GM21360 (cell line): ENCODE measurements at regions not wholly inside any gene's neighbourhood (a gene's known extent, or its start where the extent isn't known, plus 50 kb on each side); places are given as distances from the start of the nearest gene placed in this dataset.

Source experiments
- ATAC-seq: cut with Tn5 transposase; IDR thresholded peaks from one replicate; pipeline ENCODE4 v1.9.1; 2021; ENCODE audit warnings: mild to moderate bottlenecking, moderate library complexity; ENCODE audit not compliant: unreplicated experiment

DNA sequence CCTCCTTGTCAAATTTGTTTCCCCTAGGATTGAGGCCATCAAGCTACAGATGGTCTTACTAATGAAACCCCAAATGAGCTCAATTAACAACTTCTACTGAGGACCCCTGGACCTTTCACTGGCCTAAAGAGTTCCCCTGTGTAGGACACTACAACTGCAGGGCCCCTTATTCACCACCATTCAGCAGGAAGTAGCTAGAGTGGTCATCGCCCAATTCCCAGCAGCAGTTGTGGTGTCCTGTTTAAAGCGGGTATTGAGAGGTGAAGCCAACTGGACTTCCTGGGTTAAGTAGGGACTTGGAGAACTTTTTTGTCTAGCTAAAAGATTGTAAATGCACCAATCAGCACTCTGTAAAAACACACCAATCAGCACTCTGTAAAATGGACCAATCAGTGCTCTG lies 1466.9 kb downstream of the KCNT2 start:
- ATAC-seq, result no peak

DNA sequence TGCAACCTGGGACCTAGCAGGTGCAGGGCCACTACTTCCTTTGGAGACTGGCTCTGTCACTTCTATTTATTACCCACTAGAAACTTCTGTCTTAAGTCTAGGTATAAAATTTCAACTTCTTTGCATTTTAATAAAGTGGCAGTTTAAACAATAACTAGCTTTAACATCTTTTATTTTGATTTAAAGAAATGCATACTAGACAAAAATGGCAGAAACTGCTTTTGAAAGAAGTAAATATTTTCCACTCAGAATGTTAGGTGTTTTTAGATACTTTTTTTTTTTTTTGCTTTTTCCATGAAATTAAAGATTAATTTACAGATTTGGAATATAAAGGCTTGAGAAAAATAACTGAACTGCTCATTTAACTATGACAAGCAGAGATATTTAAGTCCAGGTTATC lies 1477.6 kb downstream of the KCNT2 start:
- no peak for ATAC-seq

DNA sequence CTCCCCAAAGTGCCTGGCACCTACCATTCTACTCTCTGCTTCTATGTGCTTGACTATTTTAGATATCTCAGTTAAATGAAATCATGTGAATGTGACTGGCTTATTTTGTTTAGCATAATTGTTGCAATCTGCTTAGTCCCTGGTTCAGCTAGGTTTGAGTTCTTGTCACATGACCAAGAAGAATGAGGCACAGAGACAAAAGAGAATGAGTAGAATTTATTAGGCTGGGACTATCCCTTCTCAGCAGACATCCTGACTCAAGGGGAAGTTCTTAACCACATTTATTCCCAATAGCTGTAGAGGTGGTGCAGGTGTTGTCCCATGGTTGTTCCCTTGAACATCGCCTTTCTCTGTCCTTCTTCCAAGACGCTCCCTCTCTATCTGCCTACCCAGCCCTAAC lies 1485.7 kb downstream of the KCNT2 start:
- no peak for ATAC-seq

DNA sequence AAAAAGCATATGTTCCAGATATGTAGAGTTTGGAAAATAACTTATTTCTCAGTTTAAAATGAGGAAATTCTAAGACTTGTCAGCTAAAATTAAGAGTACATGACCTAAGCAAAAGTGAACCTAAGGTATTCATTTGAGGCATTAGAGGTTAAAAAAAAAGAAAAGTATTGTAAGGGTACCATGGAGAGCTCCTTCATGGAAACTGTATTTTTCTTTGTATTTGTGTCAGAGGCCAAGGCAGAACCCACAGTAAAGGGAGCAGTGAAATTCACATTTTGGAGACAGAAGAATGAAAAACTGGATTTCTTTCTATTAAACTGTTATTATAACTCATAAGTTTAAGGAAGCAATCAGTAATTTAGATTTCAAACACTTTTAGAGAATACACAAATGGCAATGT lies 1494.8 kb downstream of the KCNT2 start:
- no peak for ATAC-seq

DNA sequence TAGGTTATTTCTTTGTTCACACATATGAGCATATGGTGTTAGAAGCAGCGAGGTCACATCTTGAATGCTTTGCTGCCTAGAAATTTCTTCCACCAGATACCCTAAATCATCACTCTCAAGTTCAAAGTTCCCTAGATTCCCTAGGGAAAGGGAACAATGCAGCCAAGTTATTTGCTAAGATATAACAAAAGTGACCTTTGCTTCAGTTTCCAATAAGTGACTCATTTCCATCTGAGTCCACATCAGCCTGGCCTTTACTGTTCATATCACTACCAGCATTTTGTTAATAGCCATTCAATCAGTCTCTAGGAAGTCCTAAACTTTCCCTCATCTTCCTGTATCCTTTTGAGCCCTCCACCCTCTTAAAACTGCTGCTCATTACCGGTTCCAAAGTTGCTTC lies 1502.5 kb downstream of the KCNT2 start:
- no peak for ATAC-seq

DNA sequence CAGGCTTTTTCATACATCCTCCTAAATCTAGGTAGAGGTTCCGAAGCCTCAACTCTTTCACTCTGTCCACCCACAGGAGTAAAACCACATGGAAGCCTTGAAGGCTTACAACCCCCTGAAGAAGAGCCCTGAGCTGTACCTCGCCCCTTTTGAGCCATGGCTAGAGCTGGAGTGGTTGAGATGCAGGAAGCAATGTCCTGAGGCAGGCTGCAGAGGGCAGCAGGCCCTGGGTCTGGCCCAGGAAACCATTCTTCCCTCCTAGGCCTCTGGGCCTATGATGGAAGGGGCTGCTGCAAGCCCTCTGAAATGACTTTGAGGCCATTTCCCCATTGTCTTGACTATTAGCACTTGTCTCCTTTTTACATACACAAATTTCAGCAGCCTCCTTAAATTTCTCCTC lies 1503.0 kb downstream of the KCNT2 start:
- no peak for ATAC-seq

DNA sequence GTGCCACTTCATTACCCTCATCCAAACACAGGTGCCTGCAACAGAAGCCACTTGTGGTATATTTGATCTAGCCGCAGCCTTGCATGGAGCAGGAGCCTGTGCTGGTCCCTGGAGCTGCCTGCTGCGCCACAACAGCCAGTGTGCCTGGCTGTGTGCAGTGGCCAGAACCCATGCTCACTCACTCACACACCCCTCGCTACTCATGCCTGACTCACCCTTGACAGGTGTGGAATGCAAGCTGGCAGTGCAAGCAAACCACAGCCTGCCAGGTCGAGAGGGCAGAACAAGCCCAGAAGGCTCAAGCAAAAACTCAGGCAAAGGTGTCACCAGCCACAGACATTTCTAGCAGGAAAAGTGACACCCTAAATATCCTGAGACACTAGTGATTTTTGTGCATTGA lies 1510.9 kb downstream of the KCNT2 start:
- no peak for ATAC-seq

DNA sequence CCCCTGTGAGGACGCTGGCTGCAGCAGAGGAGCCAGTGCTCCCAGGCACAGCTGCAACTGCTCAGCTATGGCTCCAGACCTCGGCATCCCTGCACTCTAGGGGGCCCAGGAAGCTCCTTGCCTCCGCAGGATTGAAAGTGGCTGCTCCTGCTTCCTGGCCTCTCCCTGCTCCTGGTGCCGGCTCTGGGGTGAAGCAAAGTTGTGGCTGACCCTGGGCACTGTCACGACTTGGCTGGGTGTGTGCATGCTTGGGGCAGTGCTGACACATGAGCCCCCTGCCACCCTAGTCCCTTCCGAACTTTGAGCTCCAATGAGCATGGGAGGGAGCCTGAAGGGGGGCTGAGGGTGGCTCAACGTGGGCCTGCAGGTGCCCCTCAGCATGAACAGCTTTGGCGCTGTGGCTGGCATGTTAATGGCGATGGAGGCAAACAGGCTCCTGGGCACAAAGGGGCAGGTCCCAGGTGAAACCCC lies 1512.2 kb downstream of the KCNT2 start:
- no peak for ATAC-seq

DNA sequence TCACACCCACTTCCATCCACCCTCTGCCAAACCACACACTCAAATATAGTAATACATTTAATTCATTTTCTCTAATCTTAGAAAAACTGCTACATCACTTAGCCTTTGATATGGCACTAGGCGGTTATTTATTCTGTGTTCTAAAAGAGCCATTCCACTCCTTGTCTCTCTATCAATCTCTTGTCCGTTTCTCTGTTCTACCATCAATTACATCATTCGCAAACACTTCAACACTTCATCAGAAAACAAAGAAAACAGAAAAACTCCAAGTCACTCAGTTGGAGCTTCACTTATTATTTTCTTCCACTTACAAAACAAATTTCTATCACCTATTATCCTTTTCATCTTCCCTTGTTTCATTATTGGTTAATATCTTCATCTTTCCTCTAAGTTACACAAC lies 1523.0 kb downstream of the KCNT2 start:
- no peak for ATAC-seq

DNA sequence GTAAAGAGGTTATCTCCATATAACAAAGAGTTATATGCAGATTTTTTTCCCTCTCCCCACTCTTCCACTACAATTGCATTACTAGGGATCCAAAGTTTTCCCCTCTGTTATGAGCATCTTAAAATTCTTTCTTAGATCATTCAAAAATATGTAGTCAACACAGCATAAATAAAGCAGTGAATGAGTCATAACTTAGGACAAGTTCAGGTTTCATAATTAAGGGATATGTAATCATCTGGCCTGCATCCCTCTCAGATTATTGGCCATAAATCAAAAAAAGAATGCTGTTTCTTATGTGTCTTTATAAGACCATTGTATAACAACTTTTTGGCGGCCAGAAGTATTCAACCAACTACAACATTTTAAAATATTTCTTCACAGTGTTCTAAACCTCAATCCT lies 1526.1 kb downstream of the KCNT2 start:
- no peak for ATAC-seq

DNA sequence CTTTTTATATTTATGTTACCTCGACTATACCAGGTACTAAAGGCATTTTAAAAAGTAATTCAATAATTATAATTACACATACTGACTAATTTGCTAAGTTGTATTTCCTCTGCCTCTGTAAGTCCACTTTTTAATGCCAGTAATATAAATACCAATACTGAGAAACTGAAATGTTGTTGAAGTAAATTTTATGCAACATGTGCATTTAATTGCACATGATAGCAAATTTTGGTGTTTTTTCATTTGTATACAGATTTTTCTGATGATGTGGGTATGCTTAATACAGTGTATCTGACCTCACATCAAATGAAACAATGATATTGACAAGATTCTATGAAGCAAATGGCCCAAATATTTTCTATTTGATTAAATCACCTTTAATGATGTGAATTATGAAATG lies 1531.6 kb downstream of the KCNT2 start:
- ATAC-seq, result no peak

DNA sequence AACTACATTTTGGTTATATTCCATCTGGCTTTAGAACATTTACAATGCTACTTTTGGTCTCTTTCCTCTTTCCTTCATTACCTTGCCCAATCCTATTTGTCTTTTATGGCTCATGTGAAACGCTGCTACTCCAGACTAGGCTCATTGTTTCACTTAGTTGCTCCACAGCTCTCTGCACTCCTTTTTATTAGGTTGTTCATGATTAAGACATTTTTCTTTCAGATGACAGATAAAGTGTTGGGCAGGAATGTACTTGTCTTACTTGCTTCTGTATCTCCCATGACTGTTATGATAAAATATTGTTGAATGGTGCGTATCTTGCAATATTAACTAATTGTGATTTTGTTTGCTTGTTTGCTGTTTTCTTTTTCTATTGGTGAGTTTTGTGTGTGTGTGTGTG lies 1532.3 kb downstream of the KCNT2 start:
- ATAC-seq, result no peak

DNA sequence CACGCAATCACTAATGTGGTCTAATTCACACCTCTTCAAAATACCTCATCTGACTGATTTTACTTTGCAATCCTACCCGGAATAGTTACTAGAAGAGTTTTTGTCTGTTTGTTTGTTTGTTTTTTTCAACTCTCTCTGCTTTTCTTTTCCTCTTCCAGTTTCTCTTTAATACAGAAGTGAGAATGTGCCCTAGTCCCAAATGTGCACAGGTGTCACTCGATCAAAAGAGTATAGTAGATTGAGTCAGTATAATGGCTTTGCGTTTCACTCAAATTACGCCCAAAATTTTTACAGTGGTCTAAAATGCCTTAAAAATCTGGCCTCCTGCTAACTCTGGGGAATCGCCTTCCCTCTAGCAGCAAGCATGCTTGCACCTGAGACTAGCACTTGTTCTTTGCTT lies 1536.8 kb downstream of the KCNT2 start:
- no peak for ATAC-seq

DNA sequence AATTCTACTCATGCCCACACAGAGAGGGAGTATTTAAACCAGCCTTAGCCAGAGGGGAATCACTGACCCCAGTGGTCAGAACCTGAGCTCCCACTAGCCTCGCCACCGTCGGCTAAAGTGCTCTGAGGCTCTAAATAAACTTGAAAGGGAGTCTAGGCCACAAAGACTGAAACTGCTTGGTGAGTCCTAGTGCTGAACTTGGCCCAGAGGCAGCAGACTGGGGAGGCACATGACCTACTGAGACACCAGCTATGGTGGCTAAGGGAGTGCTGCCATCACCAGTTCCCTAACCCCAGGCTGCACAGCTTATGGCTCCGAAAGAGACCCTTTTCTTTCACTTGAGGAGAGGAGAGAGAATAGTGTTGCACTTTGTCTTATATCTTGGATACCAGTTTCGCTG lies 1542.8 kb downstream of the KCNT2 start:
- ATAC-seq, result no peak

DNA sequence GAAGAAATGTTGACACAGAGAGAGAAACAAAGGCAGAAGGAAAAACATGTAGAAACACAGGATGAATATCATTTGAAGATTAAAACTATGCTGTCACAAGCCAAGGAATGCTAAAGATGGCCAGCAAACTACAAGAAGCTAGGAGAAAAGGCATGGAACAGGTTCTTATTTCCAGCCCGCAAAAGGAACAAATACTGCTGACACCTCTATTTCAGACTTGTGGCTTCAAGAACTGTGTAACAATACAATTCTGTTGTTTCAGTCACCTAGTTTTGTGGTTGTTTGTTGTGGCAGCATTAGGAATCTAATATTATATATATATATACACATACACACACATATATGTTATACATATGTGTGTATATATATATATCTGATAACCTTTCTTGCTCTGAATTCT lies 1543.9 kb downstream of the KCNT2 start:
- no peak for ATAC-seq

DNA sequence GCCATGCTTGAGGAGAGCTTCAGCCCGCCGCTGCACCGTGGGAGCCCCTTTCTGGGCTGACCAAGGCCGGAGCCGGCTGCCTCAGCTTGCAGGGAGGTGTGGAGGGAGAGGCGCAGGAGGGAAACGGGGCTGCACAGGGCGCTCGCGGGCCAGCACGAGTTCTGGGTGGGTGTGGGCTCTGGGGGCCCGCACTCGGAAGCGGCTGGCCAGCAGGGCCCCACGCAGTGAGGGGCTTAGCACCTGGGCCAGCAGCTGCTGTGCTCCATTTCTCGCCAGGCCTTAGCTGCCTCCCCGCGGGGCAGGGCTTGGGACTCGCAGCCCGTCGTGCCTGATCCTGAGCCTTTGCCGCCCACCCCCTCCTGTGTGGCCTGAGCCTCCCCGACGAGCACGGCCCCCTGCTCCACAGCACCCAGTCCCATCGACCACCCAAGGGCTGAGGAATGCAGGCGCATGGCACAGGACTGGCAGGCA lies 1554.0 kb downstream of the KCNT2 start:
- ATAC-seq, result no peak

DNA sequence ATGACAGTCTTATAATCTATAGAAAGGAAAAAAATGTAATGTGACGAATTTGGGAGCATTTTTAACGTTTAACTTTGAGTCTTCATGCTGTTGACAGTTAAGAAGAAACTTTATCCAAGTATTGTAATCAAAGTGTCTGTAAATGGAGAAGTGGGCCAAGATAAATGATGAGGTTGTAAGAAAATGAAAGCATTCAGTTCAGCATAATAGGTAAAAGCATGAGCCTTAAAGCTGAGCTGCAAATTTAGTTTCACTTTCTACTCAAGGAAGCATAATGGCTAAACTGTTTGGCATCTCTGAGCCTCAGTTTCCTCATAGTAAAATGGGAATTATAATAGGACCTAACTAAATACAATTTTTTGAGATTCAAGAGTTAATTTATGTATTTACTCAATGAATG lies 1554.8 kb downstream of the KCNT2 start:
- no peak for ATAC-seq

DNA sequence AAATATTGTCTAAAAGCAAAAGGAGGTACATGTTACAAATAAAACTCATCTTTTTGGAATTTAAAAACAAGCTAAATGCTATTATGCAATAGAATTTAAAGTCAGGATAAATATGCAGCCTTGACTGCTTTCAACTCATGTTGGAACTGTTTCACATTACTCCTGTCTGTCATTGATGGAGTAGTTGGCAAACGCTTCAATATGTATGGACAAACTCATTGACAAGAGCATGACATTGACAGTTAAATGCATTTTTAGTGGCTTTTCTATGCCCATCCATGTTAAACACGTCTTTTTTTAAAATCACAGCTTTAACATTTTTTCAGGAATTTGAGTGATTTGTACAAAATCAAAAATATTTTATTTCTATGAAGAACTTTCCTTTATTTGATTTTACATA lies 1560.5 kb downstream of the KCNT2 start:
- ATAC-seq, result no peak

DNA sequence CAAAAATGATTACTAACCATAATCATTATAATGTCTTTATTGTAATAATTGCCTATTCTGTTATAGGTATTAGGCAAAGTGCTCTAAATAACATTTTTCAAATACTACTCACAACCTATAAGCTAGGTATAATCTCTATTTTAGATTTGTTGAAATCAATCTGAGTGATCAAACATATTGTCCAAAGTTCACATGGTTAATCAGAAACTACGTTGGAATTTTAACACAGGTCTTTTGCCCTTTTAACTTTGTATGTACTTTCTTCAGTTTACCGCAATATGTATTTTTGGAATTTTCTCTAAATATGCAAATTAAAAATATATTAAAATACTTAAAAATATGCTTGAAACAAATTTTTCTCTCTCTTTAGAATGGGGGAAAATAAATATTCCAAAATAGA lies 1563.2 kb downstream of the KCNT2 start:
- no peak for ATAC-seq

DNA sequence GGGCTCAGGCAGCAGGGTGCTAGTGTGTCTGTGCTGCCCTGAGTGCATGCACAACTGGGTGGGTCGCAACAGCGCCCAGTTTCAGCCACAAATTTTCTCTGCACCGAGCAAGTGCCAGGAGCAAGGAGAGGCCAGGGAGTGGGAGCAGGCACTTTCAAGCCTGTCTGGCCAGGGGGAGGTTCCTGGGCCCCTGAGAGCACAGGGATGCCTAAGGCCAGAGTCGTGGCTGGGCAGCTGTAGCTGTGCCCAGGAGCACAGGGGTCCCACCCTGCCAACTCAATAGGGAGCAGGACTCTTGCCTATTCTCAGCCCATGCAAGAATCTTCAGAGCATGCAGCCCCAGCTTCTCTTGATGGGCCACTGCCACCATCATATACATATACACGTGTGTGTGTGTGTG lies 1577.4 kb downstream of the KCNT2 start:
- ATAC-seq, result no peak

DNA sequence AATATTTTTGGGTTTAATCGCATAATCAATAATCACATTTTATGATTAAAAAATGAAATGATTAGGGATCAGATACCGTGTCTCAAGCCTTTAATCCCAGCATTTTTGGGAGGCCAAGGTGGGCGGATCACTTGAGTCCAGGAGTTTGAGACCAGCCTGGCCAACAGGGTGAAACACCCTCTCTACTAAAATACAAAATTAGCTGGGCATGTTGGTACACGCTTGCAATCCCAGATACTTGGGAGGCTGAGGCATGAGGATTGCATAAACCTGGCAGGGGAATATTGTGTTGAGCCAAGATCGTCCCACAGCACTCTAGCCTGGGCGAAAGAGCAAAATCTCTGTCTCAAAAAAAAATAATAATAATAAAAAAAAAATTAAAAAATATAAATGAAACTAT lies 1581.4 kb downstream of the KCNT2 start:
- no peak for ATAC-seq

DNA sequence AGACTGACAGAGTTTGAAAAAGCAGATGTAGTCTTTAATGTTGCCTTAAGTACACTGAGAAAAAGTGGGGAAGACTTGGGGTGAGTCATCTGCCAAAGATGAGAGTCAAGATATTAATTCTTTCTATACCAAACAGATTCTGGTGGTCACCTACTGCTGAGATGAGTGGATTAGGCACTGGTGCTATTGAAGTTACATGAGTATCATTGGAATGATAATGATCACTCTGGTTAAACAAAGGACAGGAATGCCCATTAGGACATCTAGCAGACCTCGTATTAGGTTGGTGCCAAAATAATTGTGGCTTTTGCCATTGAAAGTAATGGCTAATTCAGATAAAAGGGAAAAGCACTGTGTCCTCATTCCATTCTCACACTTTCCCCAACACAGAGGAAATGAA lies 1588.9 kb downstream of the KCNT2 start:
- ATAC-seq, result no peak

DNA sequence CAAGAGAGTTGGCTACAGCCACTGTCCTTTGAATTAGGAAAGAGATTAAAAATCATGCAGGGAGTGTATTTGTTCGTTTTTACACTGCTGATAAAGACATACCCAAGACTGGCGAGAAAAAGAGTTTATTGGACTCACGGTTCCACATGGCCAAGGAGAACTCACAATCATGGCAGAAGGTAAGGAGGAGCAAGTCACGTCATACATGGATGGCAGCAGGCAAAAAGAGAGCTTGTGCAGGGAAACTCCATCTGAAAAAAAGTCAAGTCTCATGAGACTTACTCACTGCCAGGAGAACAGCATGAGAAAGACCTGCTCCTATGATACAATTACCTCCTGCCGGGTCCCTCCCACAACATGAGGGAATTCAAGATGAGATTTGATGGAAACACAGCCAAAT lies 1595.2 kb downstream of the KCNT2 start:
- no peak for ATAC-seq

DNA sequence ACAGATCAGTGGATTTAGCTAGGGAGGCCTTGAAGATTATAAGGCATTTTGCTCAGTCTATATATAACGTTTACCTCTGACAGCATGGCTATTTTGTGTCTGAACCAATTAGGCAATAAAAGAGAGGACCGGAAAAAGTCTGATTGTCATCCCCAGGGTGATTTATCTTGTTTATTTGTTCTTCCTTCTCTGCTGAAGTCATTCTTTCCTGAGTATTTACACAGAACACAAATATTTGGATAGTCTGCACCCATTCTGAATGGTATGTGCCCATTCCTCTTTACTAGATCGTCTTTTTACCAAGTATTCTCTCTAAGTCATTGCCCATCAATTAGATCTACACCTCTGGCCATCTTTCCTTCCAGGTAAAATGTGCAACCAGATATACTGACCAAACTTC lies 1602.9 kb downstream of the KCNT2 start:
- ATAC-seq, result no peak
